NB4 (cell line): ENCODE measurements at regions not wholly inside any gene's neighbourhood (a gene's known extent, or its start where the extent isn't known, plus 50 kb on each side); places are given as distances from the start of the nearest gene placed in this dataset.

Source experiments
- CTCF ChIP-seq: IDR thresholded peaks from one replicate; pipeline ENCODE4 v1.5.1; 2012; ENCODE audit warnings: low read depth, low read length
- MAX ChIP-seq: IDR thresholded peaks from 2 replicates; pipeline ENCODE4 v1.6.1; 2011; ENCODE audit warnings: low read depth, low read length

- no peak for TF ChIP-seq MAX
- no peak for TF ChIP-seq CTCF
Measured at GRCh38 chr10:28171468-28172222, 131.2 kb downstream of the MPP7 start.
